Suprapubic skin (tissue), 4 donors: ENCODE measurements at regions not wholly inside any gene's neighbourhood (a gene's known extent, or its start where the extent isn't known, plus 50 kb on each side); places are given as distances from the start of the nearest gene placed in this dataset.

Source experiments
- POLR2A ChIP-seq, 2 donors: fragments of 450-650 bp; IDR thresholded peaks; one replicate each; pipeline ENCODE4 v1.6.1; 2017; ENCODE audit warnings: antibody characterized with exemption in 2 of 2, mild to moderate bottlenecking in 2 of 2, moderate library complexity in 2 of 2
- POLR2AphosphoS5 ChIP-seq, 3 donors: sonication (generic); formaldehyde crosslinking; IDR thresholded peaks; one replicate each; pipeline ENCODE4 v1.6.1; 2017; ENCODE audit warnings: antibody characterized with exemption in 3 of 3

GRCh38 chr10:76651154-76651553 lies 986.5 kb downstream of the KCNMA1 start:
- no peak for TF ChIP-seq POLR2AphosphoS5 (IDR thresholded peaks at IDR 0.05)
- no peak for TF ChIP-seq POLR2A (IDR thresholded peaks at IDR 0.05)
